ENCODE measurements at regions not wholly inside any gene's neighbourhood (a gene's known extent, or its start where the extent isn't known, plus 50 kb on each side); places are given as distances from the start of the nearest gene placed in this dataset.

DNA sequence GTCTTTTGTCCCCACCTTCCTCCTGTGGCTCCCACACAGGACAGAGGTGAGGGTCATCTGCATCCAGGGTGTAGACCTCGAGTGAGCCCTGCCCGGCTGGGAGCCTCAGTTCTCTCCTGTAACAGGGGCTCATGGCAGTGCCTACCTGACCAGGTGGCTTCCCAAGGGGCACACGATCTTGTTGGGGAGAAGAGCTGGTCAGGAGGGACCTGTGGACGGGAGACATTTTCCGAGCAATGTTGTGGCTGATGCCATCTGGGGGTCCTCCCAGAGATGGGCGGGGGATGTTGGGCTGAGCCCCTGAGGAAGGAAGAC is 51.9 kb downstream of the CEBPB start:
- H3K4me3 Mint-ChIP-seq = no peak overlapping the region
- H3K9me3 Mint-ChIP-seq = no peaks in the 10 kb centered on the region
- no peak overlapping the region for H3K27ac Mint-ChIP-seq
- peaks cover 1 to 6% (median 3%) of the 10 kb centered on the region in 3 donors for H3K27me3 Mint-ChIP-seq (ENCODE audit: low read depth in 3 of 3)
- no peak for DNase-seq
- no peaks in the 10 kb centered on the region for H3K36me3 Mint-ChIP-seq
- H3K4me1 Mint-ChIP-seq = no peaks in the 10 kb centered on the region

- no peaks in the 10 kb centered on the region for H3K4me1 Mint-ChIP-seq
- no peak for DNase-seq
- H3K9me3 Mint-ChIP-seq = no peaks in the 10 kb centered on the region
- H3K27me3 Mint-ChIP-seq (ENCODE audit: low read depth in 3 of 3) = peaks cover 1 to 8% (median 3%) of the 10 kb centered on the region in 3 donors
- H3K4me3 Mint-ChIP-seq = no peak overlapping the region
- no peak overlapping the region for H3K27ac Mint-ChIP-seq
- H3K36me3 Mint-ChIP-seq = no peaks in the 10 kb centered on the region
Observed at GRCh38 chr20:50242863-50243609, 52.4 kb downstream of the CEBPB start.

DNA sequence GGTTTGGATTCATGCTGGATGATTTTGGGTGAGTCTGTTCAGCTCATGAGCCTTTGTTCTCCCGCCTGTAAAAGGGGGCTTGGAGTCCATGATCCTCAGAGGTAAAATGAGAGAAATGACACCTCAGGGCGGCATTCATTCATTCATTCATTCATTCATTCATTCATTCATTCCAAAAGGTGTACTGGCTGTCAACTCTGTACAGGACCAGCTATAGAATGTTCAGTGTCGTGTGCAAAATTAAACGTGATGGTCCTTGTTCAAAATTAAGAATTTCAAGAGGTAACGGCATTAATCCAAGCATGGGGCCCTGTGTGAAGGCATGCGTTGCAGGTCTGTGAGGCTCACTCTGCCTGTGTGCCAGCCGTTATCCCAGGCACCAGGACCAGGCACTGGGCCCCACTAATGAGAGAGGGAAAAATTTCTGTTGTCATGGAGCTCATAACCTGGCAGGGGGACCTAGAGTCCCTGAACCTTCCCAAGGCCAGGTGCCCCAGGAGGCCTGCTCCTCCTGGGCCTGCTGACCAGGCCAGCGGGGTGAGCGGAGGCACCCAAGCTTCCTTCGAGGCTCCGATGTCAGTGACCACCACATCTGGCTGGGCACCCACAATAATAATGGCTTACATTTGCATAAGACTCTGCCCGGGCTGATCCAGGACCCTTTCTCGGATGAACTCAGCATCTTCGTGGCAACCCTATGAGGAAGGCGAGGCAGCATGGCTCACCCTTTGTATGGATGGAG is 53.2 kb downstream of the CEBPB start:
- Mint-ChIP-seq H3K36me3 (no peaks in the 10 kb centered on the region), H3K4me1 (no peaks in the 10 kb centered on the region), H3K9me3 (no peaks in the 10 kb centered on the region), H3K27ac (no peak overlapping the region), H3K27me3 (ENCODE audit: low read depth in 3 of 3) (peaks cover 1 to 4% (median 3%) of the 10 kb centered on the region in 3 donors), H3K4me3 (no peak overlapping the region)
- no peak for DNase-seq

DNA sequence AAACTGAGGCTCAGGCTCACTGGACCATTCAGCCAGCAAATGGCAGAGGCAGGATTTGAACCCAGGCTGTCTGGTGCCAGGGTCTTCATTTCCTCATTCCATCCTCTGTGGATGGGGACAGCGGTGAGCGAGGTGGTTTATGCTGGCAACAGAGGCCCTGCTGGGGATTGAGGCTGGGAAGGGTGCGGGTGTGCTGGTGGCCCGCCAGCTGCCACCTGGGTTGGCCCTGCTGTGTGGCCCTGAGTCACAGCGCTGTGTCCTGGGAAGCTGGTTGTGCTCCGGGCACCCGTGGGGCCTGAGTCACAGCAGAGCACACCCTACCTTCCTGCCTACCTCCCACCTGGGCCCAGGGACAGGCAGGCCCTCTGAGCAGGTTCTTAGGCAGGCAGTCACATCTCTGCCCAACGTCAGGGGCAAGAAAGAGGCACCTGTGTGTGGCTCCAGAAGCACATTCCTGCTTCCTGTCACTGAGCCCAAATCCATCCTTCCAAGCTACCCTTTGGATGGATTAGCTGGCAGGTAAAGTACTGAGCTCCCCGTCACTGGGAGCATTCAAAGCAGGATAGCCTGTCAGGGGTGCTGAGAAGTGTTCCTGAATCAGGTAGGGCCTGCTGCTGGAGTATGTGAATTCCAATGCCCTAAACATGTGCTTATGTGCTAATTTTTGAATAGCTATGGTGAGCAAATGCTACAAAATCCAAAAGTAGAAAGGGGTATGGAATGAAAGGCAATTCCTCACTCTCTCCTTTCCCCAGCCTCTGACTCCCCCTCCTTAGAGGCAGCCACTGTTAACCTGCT is 53.9 kb downstream of the CEBPB start:
- no peak for DNase-seq
- Mint-ChIP-seq H3K27me3 (ENCODE audit: low read depth in 3 of 3) (peaks cover 1 to 4% (median 3%) of the 10 kb centered on the region in 3 donors), H3K9me3 (no peaks in the 10 kb centered on the region), H3K4me1 (no peaks in the 10 kb centered on the region), H3K4me3 (no peak overlapping the region), H3K27ac (no peak overlapping the region), H3K36me3 (no peaks in the 10 kb centered on the region)

DNA sequence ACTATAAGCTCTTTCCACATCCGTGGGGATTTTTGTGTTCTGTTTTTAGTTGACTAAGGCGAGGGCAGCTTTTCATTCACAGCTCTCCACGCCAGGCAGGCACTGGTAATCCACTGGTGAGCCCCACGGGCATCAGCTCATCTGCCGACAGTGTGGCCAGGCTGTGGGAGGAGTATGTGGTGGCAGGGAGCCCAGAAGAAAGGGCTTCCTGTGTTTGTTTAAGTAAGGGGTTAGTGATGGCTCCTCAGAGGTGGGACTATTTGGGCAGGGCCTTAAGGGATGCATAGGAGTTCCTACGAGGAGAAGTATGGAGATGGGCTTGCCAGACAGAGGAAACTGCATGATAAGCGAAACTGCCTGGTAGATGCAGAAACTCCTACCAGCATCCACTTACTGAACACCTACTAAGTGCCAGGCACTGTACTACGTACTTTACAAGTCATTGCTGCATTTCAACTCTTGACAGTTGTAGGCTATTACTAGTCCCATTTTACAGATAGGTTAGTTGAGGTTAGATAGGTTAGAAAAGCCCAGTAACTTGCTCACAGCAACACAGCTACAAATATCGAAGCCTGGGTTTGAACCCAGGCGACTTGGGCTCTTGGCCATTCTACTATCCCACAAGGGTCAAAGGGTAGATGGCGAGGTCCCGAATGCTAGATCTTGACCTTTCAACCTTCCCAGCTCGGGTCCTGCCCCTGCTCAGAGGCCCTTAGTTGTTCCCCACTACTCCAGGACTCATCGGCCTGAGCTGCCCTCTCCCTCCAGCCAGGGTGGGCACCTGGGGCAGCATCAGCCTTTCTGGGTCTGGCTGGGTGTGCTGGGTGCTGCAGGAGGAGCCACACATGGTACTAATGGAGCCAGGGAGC is 55.1 kb downstream of the CEBPB start:
- no peaks in the 10 kb centered on the region for H3K9me3 Mint-ChIP-seq
- H3K4me3 Mint-ChIP-seq = no peak overlapping the region
- H3K27me3 Mint-ChIP-seq (ENCODE audit: low read depth in 3 of 3) = peaks cover 0 to 5% (median 4%) of the 10 kb centered on the region in 3 donors
- DNase-seq = no peak
- no peaks in the 10 kb centered on the region for H3K4me1 Mint-ChIP-seq
- no peaks in the 10 kb centered on the region for H3K36me3 Mint-ChIP-seq
- no peak overlapping the region for H3K27ac Mint-ChIP-seq

- Mint-ChIP-seq H3K4me3 (no peak overlapping the region), H3K4me1 (no peaks in the 10 kb centered on the region), H3K27me3 (ENCODE audit: low read depth in 3 of 3) (peaks cover 0 to 5% (median 4%) of the 10 kb centered on the region in 3 donors), H3K36me3 (no peaks in the 10 kb centered on the region), H3K27ac (no peak overlapping the region), H3K9me3 (no peaks in the 10 kb centered on the region)
- no peak for DNase-seq
Observed at GRCh38 chr20:50246367-50247195, 56.0 kb downstream of the CEBPB start.

GRCh38 chr20:50247196-50248094 is 56.8 kb downstream of the CEBPB start:
- peaks cover 0 to 4% (median 3%) of the 10 kb centered on the region in 3 donors for H3K27me3 Mint-ChIP-seq (ENCODE audit: low read depth in 3 of 3)

GRCh38 chr20:50248104-50248641 is 57.5 kb downstream of the CEBPB start:
- H3K27me3 Mint-ChIP-seq (ENCODE audit: low read depth in 3 of 3) = peaks cover 0 to 4% (median 3%) of the 10 kb centered on the region in 3 donors
- H3K9me3 Mint-ChIP-seq = no peaks in the 10 kb centered on the region
- no peaks in the 10 kb centered on the region for H3K4me1 Mint-ChIP-seq
- H3K27ac Mint-ChIP-seq = no peak overlapping the region
- no peak for DNase-seq
- no peak overlapping the region for H3K4me3 Mint-ChIP-seq
- H3K36me3 Mint-ChIP-seq = no peaks in the 10 kb centered on the region

More at GRCh38 chr20:50247196-50248094, 56.8 kb downstream of the CEBPB start:
- H3K27ac Mint-ChIP-seq = no peak overlapping the region
- DNase-seq = no peak
- H3K4me1 Mint-ChIP-seq = no peaks in the 10 kb centered on the region
- H3K4me3 Mint-ChIP-seq = no peak overlapping the region
- H3K9me3 Mint-ChIP-seq = no peaks in the 10 kb centered on the region
- H3K36me3 Mint-ChIP-seq = no peaks in the 10 kb centered on the region

- no peaks in the 10 kb centered on the region for H3K36me3 Mint-ChIP-seq
- no peak for DNase-seq
- H3K27ac Mint-ChIP-seq = peak overlapping the region in 1 of 6 donors; percentile 4
- peaks cover 0 to 4% (median 3%) of the 10 kb centered on the region in 3 donors for H3K27me3 Mint-ChIP-seq (ENCODE audit: low read depth in 3 of 3)
- H3K9me3 Mint-ChIP-seq = no peaks in the 10 kb centered on the region
- no peaks in the 10 kb centered on the region for H3K4me1 Mint-ChIP-seq
- H3K4me3 Mint-ChIP-seq = no peak overlapping the region
Observed at GRCh38 chr20:50249447-50250388, 59.1 kb downstream of the CEBPB start.

DNA sequence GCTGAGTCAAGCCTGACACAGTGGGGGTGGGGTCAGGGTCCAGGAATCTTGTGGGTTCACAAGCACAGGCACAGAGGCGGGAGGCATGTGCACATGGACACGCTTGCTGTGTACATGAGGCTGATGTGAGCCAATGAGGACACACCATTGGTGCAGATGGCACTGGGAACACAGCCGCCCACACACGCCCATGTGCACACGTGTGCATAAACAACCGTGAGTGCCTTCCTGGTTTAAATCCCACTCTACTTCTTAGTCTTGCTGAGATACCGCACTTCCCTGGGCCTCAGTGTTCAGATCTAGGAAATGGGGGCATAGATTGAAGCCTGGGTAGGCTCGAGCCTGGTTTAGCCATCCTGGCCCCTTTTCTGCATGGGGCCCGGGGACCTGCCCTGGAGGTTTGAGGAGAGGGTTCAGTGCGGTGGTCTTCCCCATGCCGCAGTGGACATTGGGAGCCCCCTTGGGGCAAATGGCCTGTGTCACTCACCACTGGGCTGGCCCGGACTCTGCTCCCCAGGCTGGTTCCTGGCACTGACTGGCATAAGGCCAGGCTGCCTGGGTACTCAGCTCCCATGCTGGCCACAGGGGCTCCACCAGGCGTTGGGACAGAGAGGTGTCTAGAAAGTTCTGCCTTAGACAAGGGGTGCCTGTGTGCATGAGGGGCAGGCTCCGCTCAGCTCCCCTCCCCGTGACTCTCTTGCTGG is 60.2 kb downstream of the CEBPB start:
- Mint-ChIP-seq H3K27ac (no peak overlapping the region), H3K4me1 (no peaks in the 10 kb centered on the region), H3K4me3 (no peak overlapping the region), H3K36me3 (no peaks in the 10 kb centered on the region), H3K9me3 (no peaks in the 10 kb centered on the region), H3K27me3 (ENCODE audit: low read depth in 3 of 3) (peaks cover 0 to 4% (median 1%) of the 10 kb centered on the region in 3 donors)
- DNase-seq = no peak

DNA sequence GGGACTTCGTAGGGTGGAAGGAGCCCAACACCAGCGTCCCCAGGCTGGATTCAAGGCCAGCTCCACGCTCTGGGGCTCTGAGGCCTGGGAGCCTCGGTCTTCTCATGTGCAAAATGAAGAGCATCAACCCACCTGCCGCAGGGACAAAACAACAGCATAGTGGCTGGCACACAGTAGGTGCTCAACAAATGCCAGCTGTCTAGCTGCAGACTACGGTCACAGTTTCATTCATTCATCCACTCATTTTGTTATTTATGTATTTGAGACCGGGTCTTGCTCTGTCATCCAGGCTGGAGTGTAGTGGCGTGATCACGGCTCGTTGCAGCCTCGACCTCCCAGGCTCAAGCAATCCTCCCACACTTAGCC is 60.7 kb downstream of the CEBPB start:
- Mint-ChIP-seq H3K27ac (no peak overlapping the region), H3K4me3 (no peak overlapping the region), H3K4me1 (no peaks in the 10 kb centered on the region), H3K27me3 (ENCODE audit: low read depth in 3 of 3) (peaks cover 0 to 4% (median 1%) of the 10 kb centered on the region in 3 donors), H3K36me3 (no peaks in the 10 kb centered on the region), H3K9me3 (no peaks in the 10 kb centered on the region)
- no peak for DNase-seq

Measured in immature natural killer cell (primary cell).